GM18508 (cell line): ENCODE measurements at regions not wholly inside any gene's neighbourhood (a gene's known extent, or its start where the extent isn't known, plus 50 kb on each side); places are given as distances from the start of the nearest gene placed in this dataset.
A peak's percentile ranks its signal among the peaks of the same experiment; 100 is the strongest.

Experiments used
- ATAC-seq: cut with Tn5 transposase; IDR thresholded peaks from one replicate; pipeline ENCODE4 v1.9.1; 2021; ENCODE audit warnings: moderate number of reproducible peaks; ENCODE audit not compliant: insufficient read depth, unreplicated experiment

DNA sequence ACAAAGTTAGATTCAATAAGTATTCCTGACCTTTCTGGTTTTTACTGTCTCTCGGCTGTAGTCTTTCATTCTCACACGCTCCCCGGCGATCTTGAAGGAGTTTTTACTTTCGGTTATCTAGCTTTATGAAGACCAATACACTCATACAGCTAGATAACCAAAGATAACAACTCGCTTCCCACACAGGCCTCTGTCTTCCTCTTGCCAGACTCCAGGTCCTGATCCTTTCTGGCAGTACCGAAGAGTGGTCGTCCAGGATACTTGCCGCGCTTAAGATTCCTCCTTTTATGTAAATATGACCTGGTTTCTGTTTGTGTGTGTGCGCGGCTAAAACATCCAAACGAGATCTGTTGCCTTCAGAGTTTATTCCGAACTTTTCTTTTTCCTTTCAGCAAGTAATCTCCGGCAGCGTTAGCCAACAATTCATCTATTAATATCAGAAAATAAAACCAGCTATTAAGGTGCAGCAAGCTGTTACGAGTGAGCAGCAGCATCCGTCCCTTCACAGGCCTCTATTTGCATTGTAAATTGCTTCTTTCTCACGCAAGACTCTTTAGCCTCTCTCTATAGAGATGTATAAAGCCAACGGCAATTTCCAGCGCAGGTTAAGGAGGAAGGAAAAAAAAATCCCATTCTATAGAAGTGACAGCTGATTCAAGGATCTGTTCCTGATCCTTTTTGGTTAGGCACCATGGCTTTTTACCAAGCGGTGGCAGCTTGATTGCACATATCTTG lies 216.1 kb downstream of the MEF2C start:
- ATAC-seq, result peak; percentile 59

DNA sequence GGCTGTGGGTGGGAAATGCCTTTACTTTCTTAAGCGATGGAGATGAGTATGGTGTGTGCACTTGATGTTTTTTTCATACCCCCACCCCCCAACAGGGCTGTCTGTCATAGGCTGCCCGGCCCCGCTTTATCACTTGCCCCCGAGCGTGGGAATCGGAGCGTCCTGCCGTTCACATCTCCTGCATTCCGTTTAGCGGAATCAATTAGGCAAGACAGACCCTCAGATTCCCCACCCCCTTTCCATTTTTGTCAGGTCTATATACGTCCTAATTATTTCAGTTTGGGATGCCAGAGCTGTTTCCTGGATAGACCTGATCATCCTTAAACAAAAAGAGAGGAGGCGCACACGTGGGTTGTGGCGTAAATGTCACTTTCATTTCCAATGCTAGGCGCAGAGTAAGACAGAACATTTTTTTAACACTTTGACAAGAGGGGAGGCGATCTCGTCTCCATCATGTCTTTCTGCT lies 217.2 kb downstream of the MEF2C start:
- no peak for ATAC-seq

DNA sequence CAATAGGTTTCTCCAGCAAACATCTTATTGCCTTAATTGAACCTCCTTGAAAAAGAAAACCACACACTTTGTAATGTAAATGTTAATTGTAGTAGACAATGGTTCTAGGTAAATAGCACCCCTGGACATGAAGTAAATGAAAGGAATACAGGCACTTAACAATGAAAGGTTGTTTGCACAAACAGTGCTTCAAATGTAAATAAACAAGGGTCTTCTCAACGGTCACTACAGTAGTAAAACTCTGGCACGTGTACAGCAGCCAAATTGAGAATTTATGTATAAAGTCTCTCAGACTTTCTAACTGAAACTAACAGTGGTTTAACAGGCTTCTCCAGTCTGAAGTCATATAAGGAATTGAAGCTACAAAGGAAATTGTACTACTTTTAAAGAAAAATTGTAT lies 218.3 kb downstream of the MEF2C start:
- no peak for ATAC-seq

DNA sequence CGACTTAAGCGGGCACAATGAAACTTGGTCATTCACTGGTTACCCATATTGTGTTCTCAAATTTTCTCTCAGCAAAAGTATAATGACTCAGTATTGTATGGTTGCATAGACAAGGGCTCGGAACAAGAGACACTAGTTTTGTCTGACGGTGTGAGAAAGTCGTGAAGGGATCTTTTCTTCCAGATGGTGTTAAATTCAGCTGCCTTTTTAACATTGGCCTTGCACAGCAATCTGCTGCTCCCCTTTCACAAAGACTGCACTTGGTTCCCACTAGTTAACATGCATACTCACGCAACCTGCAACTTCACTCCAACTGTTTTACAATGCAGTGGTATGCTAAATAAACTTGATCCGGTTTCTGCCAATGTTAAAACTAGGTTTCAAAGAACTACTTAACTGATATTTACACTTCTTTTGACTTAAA lies 219.2 kb downstream of the MEF2C start:
- ATAC-seq, result no peak

DNA sequence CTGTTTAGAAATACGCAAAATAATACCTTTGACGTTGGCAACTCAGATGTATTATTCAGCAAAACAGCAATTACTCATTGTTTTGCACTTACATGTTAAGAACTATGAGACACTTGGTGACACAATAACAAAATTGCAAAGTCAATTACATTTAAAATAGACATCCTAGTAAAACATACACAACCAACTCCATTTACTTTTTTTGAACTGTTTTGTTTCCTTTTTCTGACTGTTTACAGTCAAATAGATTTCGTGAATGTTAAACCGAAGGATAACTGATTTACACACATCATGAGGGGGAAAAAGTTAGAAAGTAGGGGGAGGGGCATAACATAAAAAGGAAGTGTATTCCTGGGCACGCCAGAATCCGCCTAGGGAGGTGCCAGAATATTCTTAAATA lies 220.1 kb downstream of the MEF2C start:
- ATAC-seq, result no peak

DNA sequence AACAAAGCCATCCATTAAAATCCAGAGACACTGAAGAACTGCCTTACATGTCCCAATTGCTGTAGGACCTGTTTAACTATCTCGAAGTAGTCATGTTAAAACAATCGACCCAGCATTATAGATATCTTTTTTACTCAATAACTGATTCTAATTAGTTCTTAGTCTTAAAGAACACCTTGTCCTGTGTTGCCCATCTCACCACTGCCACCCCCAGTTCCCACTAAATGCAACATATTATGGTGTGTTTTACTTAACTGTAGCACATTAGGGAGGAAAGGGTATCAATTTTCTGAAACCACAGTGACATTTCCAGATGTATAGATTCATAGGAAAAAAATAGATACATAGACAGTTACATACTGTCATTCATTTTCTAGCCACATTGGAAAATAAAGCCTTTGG lies 221.2 kb downstream of the MEF2C start:
- ATAC-seq, result no peak

DNA sequence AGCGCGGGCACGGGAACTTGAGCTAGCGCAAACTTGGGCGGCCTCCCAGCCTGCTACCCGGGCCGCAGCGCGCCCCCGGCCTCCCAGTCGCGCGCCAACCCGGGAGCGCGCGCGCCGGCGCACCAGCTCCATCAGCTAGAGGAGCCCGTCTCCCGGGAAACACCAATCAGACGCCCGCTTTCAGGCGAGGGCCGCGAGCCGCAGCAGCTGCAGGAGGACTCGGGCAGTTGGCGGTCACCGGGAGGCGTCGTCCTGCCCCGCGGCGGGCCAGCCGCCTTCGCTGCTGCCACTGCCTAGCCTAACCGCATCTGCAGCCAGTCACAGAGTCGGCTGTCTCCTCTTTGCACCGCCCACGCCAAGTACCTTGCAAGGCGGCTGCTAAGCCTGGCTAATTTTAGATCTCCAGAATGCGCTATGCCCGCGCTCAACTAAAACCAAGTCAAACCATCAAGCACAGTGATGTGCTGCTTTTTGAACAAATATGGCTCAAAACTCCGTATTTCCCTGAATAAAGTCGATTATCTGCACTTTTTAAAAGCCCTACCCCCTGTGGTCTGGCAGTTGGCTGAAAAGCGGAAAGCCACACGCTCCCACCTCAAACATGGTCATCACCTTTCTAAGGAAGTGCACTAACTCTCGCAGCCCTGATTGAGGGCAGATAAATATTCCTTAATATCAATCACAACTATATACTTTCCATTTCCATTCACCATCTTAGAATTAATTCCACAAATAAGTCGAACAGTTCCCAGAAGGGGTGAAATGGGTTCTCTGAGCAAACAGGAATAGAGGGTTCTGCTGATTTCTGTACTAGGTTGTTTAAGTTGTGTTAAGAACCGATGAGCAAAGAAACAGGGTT lies 221.8 kb downstream of the MEF2C start:
- no peak for ATAC-seq

DNA sequence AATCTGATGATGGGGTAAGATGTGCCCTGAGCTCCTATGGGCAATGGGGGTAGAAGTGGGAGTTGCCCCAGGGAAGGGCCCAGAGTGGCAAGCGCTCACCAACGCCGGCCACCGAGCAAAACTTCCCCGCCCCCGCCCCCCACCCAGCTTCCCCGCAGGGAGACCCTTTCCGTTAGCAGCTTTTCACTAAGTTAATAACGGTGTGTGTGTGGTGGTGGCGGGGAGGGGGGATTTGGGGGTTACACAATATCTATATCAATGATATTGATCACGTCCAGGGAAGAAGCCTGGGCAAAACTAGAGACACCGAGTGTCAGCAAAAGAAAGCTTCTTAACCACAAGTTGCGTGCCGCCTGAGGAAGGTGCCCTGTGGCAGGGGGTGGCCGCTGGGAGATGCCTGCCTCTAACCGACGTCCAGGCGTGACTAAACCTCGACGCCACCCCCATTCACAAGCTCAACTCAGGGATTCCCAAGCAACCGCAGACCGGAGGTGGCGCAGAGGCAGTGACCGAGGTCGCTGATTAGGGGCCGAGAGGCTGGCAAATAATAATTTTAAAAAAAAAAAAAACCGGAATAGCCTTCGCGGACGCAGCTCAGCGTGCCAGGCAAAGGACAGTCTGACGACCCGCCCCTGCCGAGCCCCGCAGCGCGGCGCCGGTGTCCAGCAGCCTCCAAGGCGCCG lies 222.6 kb downstream of the MEF2C start:
- ATAC-seq, result no peak

DNA sequence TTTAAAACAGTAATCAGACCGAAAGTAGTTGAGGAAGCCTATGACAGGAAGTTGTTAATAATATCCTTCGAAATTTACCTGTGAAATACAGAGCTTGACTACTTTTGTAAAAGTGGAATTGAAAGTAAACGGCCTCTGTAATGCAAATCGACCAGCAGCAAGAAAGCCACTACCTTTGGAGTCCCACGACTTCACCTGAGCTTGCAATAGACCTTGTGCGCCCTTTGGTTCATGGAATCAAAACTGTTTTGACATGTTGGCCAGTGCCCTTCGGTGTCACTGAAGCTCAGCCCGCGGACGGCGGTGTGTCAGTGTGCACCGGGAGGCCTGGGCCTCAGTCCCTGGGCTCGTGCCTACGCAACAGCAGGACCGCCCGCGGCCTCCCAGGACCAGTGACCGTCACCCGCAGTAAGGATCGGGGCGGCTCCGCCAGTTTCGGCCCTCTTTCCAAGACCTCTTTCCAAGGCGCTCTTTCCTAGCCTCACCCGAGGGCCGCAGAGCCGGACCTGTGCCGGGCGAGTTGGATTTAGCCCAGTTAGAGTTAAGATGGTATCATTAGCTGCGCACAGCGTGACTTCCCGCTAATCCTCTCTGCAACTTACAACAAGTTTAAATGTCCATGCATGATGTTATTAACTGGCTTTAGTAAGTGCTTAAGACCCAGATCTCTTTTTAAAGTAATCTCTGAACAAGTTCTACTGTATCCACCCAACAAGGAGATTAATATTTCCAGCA lies 223.3 kb downstream of the MEF2C start:
- peak; percentile 57 for ATAC-seq

DNA sequence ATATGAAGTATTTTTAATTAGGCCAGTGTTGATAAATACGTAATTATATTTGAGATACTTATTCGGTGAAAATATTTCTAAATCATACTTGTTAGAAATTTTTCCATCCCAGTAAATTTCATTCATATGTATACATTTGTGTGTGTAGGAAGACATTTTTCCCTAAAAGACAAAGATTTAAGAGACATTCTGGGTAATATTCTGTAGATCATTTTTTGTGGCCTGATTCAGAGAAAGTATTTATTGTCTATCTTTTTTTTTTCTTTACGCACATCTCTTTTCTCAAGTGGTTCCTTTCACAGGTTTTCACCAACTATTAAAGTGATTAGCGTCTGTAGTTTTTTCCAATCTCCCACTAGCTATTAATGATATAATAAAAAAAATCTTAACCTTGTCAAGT lies 224.1 kb downstream of the MEF2C start:
- no peak for ATAC-seq

DNA sequence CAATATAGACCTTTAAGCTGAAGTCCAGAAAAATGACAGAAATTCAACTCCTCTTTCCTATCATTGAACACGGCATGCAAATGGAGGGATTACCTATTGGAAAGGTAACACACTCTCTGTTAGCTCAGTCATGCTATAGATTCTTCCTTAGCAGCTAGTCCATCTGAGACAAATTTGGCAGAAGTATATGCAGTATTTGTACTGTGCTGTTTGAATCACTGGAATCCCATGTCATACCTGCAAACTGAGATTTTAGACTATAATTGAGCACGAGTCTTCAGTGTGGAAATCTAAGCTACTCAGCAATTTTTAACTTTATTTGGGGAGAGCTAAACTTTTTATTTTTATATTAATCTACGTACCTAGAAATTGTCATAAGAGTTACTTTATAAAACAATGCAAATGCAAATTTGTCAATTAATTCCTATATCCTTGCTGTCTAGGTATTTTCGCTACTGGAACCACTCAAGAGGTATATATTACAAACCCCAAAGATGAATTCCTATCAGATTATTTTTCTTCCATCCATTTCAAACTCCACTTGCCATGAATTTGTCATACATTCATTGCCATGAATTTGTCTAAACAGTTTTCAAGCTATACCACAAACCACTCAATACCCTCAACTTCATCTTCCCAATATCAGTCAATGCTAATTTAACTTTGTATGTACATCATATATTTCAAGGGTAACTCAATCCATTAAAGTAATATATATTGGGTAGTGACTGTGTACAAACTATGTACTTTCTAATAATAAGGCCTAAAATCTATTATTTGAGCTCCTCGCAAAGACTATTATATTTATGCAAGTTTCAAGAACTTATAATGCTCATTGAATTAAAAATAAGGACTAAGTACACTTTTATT lies 224.8 kb downstream of the MEF2C start:
- no peak for ATAC-seq

DNA sequence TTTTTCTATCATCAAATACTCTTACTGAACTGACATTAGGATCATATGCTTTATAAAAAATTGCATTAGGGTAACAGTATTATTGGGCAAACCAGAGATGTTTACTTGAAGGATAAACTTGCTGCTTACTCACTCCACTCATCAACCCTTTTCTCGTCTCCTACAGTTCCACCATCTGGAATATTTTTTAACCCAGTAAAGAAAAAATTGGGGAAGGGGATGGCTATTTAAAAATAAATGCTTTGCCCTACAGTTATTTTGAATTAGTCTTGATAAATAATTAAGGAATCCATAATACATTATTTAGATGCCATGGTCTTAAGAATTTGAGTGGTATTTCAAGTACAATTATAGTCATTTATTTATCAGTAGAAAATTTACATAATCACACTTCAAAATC lies 225.8 kb downstream of the MEF2C start:
- no peak for ATAC-seq

DNA sequence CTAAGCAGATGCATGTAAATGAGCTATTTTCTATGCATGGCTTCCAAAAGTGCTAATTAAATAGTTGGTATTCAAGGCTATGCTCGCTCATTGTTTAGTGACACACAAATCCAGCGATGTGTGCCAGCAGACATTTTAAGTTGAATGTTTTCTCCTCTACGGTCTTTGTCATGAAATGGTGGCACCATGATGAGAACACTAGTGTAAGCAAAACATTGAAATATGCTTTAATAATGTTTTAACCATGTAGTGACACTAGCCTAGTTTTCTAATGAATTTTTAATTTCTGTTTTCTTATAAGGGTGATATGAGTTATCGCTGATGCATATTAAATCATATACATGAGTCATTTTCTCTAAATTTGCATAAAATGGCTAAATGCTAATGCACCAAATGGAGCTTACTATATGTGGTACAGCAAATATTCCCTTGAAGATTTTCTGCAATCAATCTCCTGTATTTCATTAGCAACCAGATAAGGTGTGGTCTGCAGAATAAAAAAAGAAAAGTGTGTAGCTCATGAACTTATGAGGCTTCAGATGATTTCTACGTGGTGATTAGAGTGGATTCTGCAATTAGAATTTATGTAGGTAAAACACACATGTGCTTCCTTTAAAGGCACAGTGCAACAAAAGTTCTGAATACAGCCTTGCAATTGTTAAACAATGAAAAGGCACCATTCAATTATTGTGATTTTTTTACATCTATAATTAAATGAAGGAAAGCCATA lies 226.6 kb downstream of the MEF2C start:
- ATAC-seq, result no peak

DNA sequence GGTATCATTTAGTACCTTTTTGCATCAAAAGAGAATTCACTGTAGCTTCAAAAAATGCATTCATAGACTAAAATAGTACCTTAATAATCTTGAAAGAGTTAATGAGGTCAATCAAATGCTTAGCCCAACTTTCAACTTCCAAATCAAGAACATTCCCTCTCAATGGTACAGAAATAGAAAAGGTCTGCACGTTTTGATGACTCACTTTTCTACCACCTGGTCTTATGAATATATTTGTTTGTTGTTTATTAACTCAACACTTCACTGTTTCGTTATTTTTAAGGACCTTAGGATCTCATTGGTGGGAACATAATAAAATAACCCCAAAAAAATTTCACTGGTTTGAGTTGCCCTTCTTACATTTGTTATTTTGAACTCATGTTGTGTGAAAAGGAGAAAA lies 229.5 kb downstream of the MEF2C start:
- ATAC-seq, result no peak

DNA sequence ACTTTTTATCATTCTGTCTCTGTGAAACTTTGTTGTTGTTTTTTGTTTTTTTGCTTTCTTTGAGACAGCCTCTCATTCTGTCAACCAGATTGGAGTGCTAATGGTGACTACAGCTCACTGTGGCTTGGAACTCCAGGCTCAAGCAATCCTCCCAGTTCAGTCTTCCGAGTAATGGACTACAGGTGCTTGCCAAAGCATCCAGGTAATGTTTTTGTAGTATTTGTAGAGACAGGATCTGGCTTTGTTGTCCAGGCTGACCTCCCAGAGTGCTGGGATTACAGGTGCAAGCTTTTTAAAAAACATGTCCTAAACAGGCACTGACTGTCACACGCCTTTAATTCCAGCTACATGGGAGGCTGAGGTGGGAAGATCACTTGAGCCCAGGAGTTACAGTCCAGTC lies 235.1 kb downstream of the MEF2C start:
- no peak for ATAC-seq

DNA sequence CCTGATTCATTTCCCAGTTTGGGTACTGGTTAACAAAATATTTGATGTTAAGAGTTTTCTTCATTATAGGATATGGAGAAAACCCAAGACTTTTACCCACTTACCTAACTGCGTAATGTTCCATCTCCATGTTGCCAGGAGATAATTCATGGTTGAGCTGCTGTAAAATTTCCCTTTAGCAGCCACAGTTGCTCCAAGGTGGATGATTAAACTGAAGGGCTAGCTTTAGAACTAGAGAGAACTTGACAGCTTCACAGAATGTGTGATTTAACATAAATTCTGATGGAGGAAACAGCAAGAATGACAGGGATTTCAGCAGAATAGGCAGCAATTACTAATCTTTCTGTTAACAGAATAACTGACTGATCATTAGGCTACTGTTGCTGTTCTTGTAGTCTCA lies 236.1 kb downstream of the MEF2C start:
- ATAC-seq, result no peak

DNA sequence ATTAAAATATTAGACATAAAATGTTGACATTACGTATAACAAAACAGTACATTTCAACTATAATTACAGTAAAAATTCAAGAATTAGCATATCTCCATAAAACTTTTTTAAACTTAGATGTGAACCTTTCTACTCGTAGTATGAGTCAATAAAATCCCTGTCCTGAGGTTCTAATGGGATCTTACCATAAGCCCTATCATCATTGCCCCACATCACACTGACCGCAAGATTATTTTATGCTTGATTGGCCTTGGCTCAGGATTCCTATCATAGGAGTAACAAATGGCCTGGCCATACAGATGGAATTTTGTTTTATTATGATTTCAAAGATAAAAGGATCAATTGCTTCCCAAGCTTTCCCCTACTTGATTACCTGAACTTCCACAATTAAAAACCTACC lies 238.3 kb downstream of the MEF2C start:
- no peak for ATAC-seq

DNA sequence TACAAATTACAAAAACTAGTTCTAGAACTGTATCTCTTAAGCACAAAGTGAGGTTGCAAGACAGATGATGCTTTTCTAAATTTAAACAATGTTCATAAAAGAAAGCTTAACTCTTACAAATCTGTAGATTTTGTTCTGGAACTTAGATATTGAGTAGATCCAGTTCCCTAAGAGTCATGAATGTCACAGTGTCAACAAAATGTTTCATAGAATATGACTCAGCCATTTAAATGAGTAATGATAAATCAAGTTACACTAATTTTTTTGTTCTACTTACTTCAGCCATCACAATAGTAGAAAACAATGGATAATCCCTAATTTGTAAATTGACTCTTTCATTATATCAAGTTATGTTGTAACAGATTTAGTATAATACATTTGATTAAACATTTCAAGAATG lies 239.7 kb downstream of the MEF2C start:
- no peak for ATAC-seq

DNA sequence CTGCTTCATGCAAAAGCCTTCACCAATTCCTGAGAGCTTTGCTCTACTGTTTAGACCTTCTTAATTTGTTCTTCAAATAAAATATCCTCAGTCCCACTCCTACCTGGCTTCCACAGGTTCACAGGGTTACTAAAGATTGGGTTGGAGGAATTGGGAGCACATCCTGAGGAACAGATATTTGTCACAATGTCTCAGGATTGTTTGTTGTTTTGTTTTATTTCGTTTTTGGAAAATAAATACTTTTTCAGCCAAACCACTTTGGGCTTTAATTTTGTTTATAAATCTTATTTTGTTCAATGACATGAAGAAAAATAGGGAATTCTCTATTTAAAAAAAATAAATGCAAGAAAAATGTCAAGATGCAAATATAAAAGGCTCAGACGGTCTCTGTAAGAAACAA lies 249.0 kb downstream of the MEF2C start:
- ATAC-seq, result no peak
